SH-SY5Y (cell line): ENCODE measurements at regions not wholly inside any gene's neighbourhood (a gene's known extent, or its start where the extent isn't known, plus 50 kb on each side); places are given as distances from the start of the nearest gene placed in this dataset.

Experiments
- GATA2 ChIP-seq: IDR thresholded peaks from 2 replicates; pipeline ENCODE4 v1.6.1; 2011; ENCODE audit warnings: mild to moderate bottlenecking, low read depth, low read length
- GATA3 ChIP-seq: IDR thresholded peaks from 2 replicates; pipeline ENCODE4 v1.6.1; 2011; ENCODE audit warnings: low read depth, mild to moderate bottlenecking, low read length, moderate library complexity

DNA sequence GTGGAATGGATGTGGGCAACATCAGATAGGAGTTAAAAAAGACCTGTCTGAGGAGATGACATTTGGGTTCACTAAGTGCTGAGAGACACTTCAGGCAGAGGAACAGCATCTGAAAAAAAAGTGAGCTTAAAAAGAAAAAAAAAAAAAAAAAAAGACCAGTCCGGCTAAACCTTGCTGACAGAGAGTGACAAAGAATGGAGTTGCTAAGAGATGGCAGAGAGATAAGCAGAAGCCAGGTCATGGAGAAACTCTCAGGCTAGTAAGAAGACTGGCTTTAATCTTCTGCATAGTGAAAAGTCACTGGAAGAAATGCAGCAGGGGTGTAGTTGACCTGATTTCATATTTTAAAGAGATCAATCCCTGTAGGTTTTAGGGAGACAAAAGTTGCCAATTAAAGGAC lies 711.1 kb upstream of the SEMA3D start:
- TF ChIP-seq GATA3, result peak; percentile 51; the same call in 1 of the 2 replicates
- peak; percentile 68 for TF ChIP-seq GATA2
